ENCODE measurements at regions not wholly inside any gene's neighbourhood (a gene's known extent, or its start where the extent isn't known, plus 50 kb on each side); places are given as distances from the start of the nearest gene placed in this dataset.

GRCh38 chr3:127137757-127138536, 55.0 kb upstream of the PRR23E start:
- no peak for DNase-seq

GRCh38 chr3:127139601-127140500, 53.1 kb upstream of the PRR23E start:
- DNase-seq = no peak

- no peak for DNase-seq
Measured at GRCh38 chr3:127140501-127141460, 52.1 kb upstream of the PRR23E start.

- DNase-seq = no peak
Measured at GRCh38 chr3:127141921-127142730, 50.8 kb upstream of the PRR23E start.

Data from dermis blood vessel endothelial cell (primary cell).